ENCODE measurements at regions not wholly inside any gene's neighbourhood (a gene's known extent, or its start where the extent isn't known, plus 50 kb on each side); places are given as distances from the start of the nearest gene placed in this dataset.

DNA sequence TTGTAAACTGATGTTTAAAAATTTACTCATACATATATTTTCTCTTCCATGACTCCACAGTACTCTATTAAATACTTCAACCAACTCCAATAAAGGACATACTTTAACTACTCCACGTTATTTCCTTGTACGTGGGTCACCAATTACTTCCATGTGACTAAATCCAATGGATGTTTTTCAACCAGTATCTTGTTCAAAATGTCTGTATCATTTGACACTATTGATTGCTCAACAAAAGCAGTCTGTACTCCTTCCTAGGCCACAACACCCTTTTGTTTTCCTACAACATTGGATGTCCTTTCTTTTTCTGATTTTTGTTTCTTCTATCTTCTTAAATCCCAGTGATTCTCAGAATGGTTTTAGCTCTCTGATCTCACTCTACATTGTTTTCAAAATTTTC lies 943.7 kb downstream of the EFNA5 start:
- H3K79me2 ChIP-seq = no peaks in the 10 kb centered on the region
- no peak overlapping the region for H3K27ac ChIP-seq
- 68% methylated on average over 2 of the region's 2 CpGs for WGBS (ENCODE audit: low lambda C conversion rate, missing lambda C conversion rate)
- H3K9me3 ChIP-seq (ENCODE audit: low read depth) = no peaks in the 10 kb centered on the region
- H2AFZ ChIP-seq = no peak overlapping the region
- H3K4me3 ChIP-seq = no peak overlapping the region
- no peak for DNase-seq (ENCODE audit: low spot score)
- no peaks in the 10 kb centered on the region for H4K20me1 ChIP-seq (ENCODE audit: insufficient read depth, poor library complexity, severe bottlenecking)
- no peaks in the 10 kb centered on the region for H3K36me3 ChIP-seq (replicated peaks; ENCODE audit: insufficient read depth, low read depth)
- no peaks in the 10 kb centered on the region for H3K27me3 ChIP-seq
- no peaks in the 10 kb centered on the region for H3K4me1 ChIP-seq (ENCODE audit: insufficient read depth)
- no peak for TF ChIP-seq EZH2phosphoT487 (IDR thresholded peaks at IDR 0.05; ENCODE audit: low read depth, severe bottlenecking, unreplicated experiment)
- no peak for TF ChIP-seq CTCF (IDR thresholded peaks at IDR 0.05; ENCODE audit: poor library complexity)
- TF ChIP-seq EZH2 (IDR thresholded peaks at IDR 0.05; ENCODE audit: borderline replicate concordance) = no peak
- H3K4me2 ChIP-seq = no peak overlapping the region
- no peaks in the 10 kb centered on the region for H3K9me2 ChIP-seq (replicated peaks; ENCODE audit: insufficient read depth)

DNA sequence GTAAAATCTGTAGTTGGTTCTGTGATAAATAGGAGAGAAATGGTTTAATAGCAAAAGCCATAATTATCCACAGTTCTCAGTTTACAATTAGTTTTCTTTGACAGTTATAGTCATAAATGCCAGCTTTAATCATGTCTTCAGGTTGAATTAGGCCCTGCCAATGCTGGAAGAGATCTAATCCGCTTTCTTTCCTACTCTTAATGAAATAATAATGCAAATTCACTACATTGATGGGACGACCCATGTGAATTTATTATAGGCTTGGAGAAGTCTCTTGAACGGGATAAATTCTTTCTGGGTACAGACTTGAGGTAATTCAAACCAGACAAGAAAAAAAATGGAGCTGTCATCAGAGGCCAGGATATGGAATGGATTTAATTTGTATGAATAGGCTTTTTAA lies 950.4 kb downstream of the EFNA5 start:
- Histone ChIP-seq H3K27ac (no peak overlapping the region), H3K9me2 (replicated peaks; ENCODE audit: insufficient read depth) (no peaks in the 10 kb centered on the region), H2AFZ (no peak overlapping the region), H3K9me3 (ENCODE audit: low read depth) (no peaks in the 10 kb centered on the region), H3K36me3 (replicated peaks; ENCODE audit: insufficient read depth, low read depth) (no peaks in the 10 kb centered on the region), H3K4me1 (ENCODE audit: insufficient read depth) (no peaks in the 10 kb centered on the region), H3K4me2 (no peak overlapping the region), H3K79me2 (no peaks in the 10 kb centered on the region), H3K27me3 (no peaks in the 10 kb centered on the region), H3K4me3 (no peak overlapping the region), H4K20me1 (ENCODE audit: insufficient read depth, poor library complexity, severe bottlenecking) (no peaks in the 10 kb centered on the region)
- WGBS (ENCODE audit: low lambda C conversion rate, missing lambda C conversion rate) = 44% methylated on average over 3 of the region's 3 CpGs
- no peak for DNase-seq (ENCODE audit: low spot score)
- no peak for TF ChIP-seq CTCF (IDR thresholded peaks at IDR 0.05; ENCODE audit: poor library complexity)
- no peak for TF ChIP-seq EZH2phosphoT487 (IDR thresholded peaks at IDR 0.05; ENCODE audit: low read depth, severe bottlenecking, unreplicated experiment)
- no peak for TF ChIP-seq EZH2 (IDR thresholded peaks at IDR 0.05; ENCODE audit: borderline replicate concordance)

DNA sequence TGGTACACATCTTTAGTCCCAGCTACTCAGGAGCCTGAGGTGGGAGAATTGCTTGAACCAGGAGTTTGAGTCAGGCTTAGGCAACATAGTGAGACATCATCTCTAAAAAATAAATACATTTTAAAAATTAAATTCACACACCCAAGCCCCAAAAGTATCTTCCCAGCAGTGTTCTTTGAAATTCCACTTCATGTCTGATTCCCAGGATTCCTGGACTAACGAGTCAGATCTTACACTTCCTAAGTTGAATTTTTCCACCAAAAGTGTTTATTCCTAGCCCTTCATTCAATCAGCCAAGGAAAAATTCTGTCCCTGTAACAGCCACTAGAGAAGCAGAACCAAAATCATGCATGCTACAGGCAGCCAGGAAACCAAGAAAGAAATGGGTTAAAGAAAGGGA lies 970.9 kb downstream of the EFNA5 start:
- no peak overlapping the region for H3K4me2 ChIP-seq
- no peaks in the 10 kb centered on the region for H3K36me3 ChIP-seq (replicated peaks; ENCODE audit: insufficient read depth, low read depth)
- no peaks in the 10 kb centered on the region for H3K9me3 ChIP-seq (ENCODE audit: low read depth)
- no peaks in the 10 kb centered on the region for H4K20me1 ChIP-seq (ENCODE audit: insufficient read depth, poor library complexity, severe bottlenecking)
- no peaks in the 10 kb centered on the region for H3K79me2 ChIP-seq
- no peaks in the 10 kb centered on the region for H3K4me1 ChIP-seq (ENCODE audit: insufficient read depth)
- no peaks in the 10 kb centered on the region for H3K27me3 ChIP-seq
- no peaks in the 10 kb centered on the region for H3K9me2 ChIP-seq (replicated peaks; ENCODE audit: insufficient read depth)
- H3K4me3 ChIP-seq = no peak overlapping the region
- DNase-seq (ENCODE audit: low spot score) = no peak
- H2AFZ ChIP-seq = no peak overlapping the region
- 82% methylated on average over 1 of the region's 1 CpG for WGBS (ENCODE audit: low lambda C conversion rate, missing lambda C conversion rate)
- TF ChIP-seq CTCF (IDR thresholded peaks at IDR 0.05; ENCODE audit: poor library complexity) (no peak), EZH2phosphoT487 (IDR thresholded peaks at IDR 0.05; ENCODE audit: low read depth, severe bottlenecking, unreplicated experiment) (no peak), EZH2 (IDR thresholded peaks at IDR 0.05; ENCODE audit: borderline replicate concordance) (no peak)
- H3K27ac ChIP-seq = no peak overlapping the region

- Histone ChIP-seq H2AFZ (no peak overlapping the region), H3K9me3 (ENCODE audit: low read depth) (no peaks in the 10 kb centered on the region), H3K4me2 (no peak overlapping the region), H3K4me3 (no peak overlapping the region), H3K36me3 (replicated peaks; ENCODE audit: insufficient read depth, low read depth) (no peaks in the 10 kb centered on the region), H3K79me2 (no peaks in the 10 kb centered on the region), H3K4me1 (ENCODE audit: insufficient read depth) (no peaks in the 10 kb centered on the region), H3K9me2 (replicated peaks; ENCODE audit: insufficient read depth) (no peaks in the 10 kb centered on the region), H3K27ac (no peak overlapping the region), H4K20me1 (ENCODE audit: insufficient read depth, poor library complexity, severe bottlenecking) (no peaks in the 10 kb centered on the region), H3K27me3 (no peaks in the 10 kb centered on the region)
- no peak for DNase-seq (ENCODE audit: low spot score)
- 70% methylated on average over 6 of the region's 6 CpGs for whole genome bisulfite sequencing (ENCODE audit: low lambda C conversion rate, missing lambda C conversion rate)
- no peak for TF ChIP-seq CTCF (IDR thresholded peaks at IDR 0.05; ENCODE audit: poor library complexity)
- no peak for TF ChIP-seq EZH2phosphoT487 (IDR thresholded peaks at IDR 0.05; ENCODE audit: low read depth, severe bottlenecking, unreplicated experiment)
- no peak for TF ChIP-seq EZH2 (IDR thresholded peaks at IDR 0.05; ENCODE audit: borderline replicate concordance)
Observed at GRCh38 chr5:106699198-106699597, 971.5 kb downstream of the EFNA5 start.
